ENCODE measurements at regions not wholly inside any gene's neighbourhood (a gene's known extent, or its start where the extent isn't known, plus 50 kb on each side); places are given as distances from the start of the nearest gene placed in this dataset.
"Not testable (repeated sequence)": the region's sequence is repeated elsewhere in the genome, so short reads cannot be mapped to it uniquely, and the experiment has no call there.

DNA sequence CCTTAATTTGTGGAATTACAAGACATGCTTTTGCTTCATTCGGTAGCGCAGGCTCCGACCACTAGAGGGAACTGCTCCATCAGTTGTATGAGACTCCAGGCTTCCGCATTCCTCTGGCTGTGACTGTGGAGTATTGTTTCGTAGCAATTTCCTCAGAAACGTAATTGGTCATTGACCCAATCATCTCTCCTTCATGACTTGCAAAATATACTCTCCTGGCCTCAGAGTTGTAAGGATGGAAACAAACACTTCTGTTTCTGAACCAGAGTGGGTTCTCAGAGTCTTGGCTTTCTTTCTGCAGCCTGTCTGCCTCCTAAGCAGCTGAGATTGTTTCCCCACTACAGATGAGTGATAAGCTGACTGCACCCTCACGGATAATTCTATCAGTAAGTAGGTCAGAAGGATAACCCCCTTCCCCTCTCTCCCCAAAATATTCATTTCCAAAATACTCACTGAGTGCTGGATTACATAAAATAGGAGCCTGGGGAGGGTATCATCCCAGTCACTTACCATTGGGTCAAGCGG, 146.8 kb upstream of the ZC3H12C start:
- ATAC-seq (peak; percentile 99), DNase-seq (ENCODE audit: low spot score) (peak; percentile 92)
- intact Hi-C loops (cut with DNase I): no loop called here

DNA sequence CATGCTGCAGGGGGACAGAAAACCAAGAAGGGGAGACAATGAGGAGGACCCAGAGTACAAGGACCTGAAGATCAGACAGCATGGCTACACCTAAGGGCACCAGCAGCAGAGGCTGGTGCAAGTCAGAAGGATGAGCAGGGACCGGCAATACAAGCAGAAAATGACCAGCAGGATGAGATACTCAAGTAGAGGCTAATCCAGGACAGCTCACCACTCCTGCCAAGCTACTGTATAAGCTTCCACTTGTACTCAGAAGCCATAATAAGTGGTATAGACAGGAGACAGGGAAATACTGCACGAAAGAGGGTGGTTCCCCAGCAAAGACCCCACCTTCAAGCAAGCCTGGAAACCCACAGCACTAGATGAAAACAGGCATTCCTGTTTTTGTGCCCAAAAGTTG, 138.7 kb upstream of the ZC3H12C start:
- DNase-seq (ENCODE audit: low spot score): no peak
- intact Hi-C loops (cut with DNase I): no loop called here
- ATAC-seq: no peak

DNA sequence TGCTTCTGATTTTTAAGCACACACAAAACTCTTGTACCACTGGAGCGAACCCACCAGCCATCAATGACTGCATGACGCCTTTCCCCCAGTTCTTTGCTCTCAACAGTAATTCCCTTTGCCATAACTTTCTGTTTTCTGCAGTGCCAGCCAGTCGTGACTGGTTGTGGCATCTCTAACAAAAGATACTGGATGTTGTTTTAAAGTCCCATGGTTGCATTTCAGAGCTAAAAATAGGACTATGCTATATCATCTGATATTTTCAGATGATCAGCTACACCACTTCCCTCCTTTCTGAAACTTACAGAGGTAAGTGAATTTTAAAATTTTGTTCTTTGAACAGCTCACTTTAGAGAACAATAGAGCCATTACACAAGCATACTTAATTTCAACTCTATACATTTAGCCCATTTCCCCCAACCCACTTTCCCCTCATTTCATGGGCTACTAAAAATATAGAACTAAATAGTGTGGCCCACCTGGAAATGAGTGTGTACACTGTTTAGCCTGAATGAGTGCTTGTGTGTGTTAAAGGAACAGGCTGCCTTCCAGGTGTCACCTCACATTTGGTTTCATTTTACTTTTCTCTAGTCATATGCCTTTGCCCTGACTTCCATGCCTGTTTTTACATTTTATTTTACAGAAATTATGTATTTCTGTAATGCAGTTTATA, 136.9 kb upstream of the ZC3H12C start:
- ATAC-seq: no peak
- DNase-seq (ENCODE audit: low spot score): no peak
- intact Hi-C loops (cut with DNase I): no loop called here

DNA sequence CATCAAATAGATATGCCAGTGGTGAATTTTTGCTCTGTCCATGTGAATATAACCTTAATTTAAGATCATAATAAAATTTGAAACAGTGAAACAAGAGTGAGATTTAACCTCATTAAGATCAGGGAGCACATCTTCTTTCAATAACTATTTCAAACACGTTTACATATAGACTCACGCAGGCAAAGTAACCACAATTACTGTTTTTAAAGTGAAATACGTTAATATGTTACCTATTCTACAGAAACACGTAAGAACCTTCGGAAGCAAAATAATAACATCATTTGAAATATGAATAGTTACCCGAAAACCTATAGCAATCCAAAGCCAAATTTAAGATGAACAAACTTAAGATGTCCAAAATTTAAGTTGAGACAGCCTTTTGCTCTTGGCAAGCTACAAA, 136.2 kb upstream of the ZC3H12C start:
- DNase-seq (ENCODE audit: low spot score) (no peak), ATAC-seq (no peak)
- intact Hi-C loops (cut with DNase I): no loop called here

DNA sequence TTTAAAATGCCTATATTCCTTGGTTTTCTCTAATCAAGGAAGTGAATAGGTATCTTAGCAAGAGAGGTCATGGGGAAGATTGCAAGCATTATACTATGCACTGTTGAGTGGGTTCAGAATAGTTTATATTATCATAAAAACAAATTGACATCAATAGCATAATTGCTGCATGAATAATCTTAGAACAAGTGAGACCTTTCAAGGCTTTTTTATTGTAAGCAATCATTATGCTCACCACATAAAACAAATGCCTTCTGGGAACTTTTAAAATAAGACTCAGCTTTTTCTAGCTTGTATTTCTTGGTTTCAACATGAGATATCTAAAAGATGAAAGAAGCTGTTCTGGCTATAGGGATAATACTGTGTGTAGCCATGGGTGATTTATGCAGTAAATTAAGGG, 135.6 kb upstream of the ZC3H12C start:
- ATAC-seq (no peak), DNase-seq (ENCODE audit: low spot score) (no peak)
- intact Hi-C loops (cut with DNase I): no loop called here

DNA sequence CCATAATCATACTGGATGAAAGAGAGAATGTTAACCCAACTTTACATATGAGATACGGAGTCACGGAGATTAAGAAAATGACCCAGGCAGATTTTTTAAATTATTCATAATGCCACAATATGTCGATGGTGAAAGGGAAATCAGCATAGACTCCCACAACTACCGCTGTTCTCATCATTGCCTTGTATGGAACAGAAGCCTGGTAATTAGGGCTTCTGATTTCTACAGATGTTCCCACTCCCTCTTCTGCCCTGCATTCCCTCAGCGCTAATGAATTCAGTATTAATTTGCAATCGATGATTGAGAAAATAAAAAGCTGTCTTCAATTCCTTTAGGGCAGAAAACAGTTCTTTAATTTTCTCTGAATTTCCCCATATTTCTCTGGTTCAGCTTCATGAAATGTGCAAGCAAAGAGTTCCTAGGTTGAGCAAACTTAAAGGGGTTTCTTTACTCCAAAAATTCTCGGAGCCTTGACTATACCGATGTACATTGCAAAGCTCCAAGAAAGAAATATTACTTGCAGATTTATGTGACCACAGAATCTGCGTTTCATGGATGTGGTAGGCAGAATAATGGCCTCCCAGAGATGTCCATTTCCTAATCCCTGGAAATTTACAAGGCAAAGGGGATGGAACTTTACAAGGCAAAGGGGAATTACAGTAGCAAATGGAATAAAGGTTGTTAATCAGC, 134.9 kb upstream of the ZC3H12C start:
- DNase-seq (ENCODE audit: low spot score) (no peak), ATAC-seq (no peak)
- intact Hi-C loops (cut with DNase I): no loop called here

DNA sequence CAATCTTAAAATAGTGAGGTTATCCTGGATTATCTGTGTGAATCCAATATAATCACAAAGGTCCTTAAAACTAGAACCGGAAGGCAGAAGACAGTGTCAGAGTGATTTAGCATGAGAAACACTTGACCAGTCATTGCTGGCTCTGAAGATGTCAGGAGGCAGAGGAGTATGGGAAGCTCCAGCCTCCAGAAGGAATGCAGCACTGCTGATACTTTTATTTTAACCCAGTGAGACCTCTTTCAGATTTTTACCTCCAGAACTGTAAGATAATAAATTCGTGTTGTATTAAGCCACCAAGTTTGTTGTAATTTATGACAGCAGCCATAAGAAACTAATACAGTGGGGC, 134.4 kb upstream of the ZC3H12C start:
- no peak for ATAC-seq
- no peak for DNase-seq (ENCODE audit: low spot score)
- intact Hi-C loops (cut with DNase I): no loop called here

DNA sequence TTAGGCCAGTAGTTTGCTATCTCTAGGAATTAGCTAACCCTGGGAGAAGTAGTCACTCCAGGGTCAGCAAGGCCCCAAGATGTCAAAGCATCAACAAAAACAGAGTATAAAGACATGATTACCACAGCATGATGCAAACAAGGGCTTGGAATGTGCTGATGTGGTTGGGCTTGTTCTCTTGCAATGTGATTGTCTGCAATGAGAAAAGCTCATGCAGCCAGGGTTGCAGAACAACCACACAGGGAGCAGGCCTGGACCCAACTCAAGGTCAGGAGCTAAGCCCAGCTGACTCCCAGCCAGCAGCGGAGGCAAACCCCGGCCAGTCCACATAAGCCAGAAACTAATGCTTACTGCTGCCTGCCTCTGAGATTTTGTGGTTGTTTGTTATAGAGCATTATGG, 132.4 kb upstream of the ZC3H12C start:
- ATAC-seq: peak; percentile 99
- peak; percentile 84 for DNase-seq (ENCODE audit: low spot score)
- intact Hi-C loops (cut with DNase I): no loop called here

DNA sequence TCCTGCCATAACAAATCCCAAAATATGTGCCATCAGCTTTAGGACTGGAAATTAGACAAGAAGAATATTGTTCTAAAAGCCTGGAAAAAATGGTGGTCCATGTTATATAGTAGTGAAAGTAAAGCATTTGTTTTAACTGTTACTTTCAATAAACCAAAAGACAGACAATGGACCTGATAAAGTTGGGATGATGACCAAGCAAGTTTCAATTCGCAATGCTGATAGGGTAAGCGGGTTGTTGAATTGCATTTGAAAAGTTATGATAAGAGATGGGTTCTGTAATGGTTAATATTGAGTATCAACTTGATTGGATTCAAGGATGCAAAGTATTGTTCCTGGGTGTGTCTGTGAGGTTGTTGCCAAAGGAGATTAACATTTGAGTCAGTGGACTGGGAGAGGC, 131.9 kb upstream of the ZC3H12C start:
- ATAC-seq (no peak), DNase-seq (ENCODE audit: low spot score) (no peak)
- intact Hi-C loops (cut with DNase I): no loop called here

DNA sequence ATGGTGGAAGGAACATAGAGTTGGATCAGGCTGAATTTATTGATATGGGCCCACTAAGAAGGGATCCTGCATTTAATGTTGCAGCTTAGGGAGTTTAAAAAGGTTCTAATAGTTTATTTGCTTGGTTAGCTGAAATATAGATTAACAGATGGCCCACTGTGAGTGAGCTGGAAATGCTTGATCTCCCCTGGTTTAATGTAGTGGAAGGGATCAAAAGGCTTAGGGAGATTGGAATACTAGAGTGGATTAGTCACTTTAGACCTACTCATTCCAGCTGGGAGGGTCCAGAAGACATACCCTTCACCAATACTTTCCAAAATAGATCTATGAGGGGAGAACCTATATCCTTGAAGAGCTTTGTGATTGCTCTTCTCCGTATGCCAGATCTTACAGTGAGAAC, 130.1 kb upstream of the ZC3H12C start:
- DNase-seq (ENCODE audit: low spot score) (no peak), ATAC-seq (no peak)
- intact Hi-C loops (cut with DNase I): no loop called here

DNA sequence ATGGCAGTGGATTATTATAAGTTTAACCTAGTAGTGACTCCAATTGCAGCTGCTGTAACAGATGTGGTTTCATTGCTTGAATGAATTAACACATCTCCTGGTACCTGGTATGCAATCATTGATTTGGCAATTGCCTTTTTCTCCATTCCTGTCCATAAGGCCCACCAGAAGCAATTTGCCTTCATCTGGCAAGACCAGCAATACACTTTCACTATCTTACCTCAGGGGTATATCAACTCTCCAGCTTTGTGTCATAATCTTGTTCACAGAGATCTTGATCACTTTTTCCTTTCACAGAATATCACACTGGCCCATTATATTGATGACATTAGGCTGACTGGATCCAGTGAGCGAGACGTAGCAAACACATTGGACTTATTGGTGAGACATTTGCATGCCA, 128.7 kb upstream of the ZC3H12C start:
- DNase-seq (ENCODE audit: low spot score) (no peak), ATAC-seq (no peak)
- intact Hi-C loops (cut with DNase I): no loop called here

DNA sequence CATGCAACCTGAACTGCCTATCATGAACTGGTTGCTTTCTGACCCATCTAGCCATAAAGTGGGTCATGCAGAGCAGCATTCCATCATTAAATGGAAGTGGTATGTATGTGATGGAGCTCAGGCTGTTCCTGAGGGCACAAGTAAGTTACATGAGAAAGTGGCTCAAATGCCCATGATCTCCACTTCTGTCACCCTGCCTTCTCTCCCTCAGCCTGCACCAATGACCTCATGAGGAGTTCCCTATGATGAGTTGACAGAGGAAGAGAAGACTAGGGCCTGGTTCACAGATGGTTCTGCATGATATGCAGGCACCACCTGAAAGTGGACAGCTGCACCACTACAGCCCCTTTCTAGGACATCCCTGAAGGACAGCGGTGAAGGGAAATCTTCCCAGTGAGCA, 127.7 kb upstream of the ZC3H12C start:
- ATAC-seq; intact Hi-C loops (cut with DNase I); DNase-seq (ENCODE audit: low spot score): not testable (repeated sequence)

DNA sequence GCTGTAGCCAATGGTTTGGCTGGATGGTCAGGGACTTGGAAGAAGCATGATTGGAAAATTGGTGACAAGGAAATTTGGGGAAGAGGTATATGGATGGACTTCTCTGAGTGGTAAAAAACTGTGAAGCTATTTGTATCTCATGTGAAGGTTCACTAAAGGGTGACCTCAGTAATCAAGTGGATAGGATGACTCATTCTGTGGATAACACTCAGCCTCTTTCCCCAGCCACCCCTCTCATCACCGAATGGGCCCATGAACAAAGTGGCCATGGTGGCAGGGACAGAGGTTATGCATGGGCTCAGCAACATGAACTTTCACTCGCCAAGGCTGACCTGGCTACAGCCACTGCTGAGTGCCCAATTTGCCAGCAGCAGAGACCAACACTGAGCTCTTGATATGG, 127.3 kb upstream of the ZC3H12C start:
- DNase-seq (ENCODE audit: low spot score); ATAC-seq; intact Hi-C loops (cut with DNase I): not testable (repeated sequence)

DNA sequence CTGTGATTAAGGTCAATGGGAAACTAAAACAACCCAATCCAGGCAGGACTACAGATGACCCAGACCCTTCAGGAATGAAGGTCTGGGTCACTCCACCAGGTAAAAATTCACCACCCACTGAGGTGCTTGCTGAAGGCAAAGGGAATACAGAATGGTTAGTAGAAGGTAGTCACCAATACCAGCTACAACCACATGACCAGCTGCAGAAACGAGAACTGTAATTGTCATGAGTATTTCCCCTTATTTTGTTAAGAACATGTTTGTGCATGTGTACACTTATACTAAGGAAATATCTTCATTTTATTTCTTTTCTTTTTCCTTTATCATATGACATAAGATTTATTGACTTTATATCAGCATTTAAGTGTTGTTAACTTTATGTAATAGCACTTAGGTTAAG, 126.1 kb upstream of the ZC3H12C start:
- ATAC-seq; DNase-seq (ENCODE audit: low spot score); intact Hi-C loops (cut with DNase I): not testable (repeated sequence)

DNA sequence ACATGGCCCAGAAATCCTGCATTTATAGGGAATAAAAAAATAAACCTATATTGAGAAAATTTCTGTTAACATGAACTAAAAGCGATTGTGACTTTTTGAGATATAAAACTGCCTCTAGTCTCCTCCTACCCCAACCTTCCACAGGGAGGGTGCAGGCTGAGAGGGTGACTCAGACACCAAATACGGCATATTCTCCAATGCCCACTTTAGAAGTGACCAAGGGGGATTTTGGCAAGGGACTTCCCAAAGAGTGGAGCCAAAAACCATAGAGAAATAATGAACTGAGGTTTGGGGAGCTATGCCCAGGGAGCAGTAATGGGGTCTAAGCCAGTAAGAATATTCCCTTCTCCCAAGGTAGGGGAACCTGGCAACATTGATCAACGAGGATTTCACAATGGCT, 124.9 kb upstream of the ZC3H12C start:
- DNase-seq (ENCODE audit: low spot score) (no peak), ATAC-seq (no peak)
- intact Hi-C loops (cut with DNase I): no loop called here

DNA sequence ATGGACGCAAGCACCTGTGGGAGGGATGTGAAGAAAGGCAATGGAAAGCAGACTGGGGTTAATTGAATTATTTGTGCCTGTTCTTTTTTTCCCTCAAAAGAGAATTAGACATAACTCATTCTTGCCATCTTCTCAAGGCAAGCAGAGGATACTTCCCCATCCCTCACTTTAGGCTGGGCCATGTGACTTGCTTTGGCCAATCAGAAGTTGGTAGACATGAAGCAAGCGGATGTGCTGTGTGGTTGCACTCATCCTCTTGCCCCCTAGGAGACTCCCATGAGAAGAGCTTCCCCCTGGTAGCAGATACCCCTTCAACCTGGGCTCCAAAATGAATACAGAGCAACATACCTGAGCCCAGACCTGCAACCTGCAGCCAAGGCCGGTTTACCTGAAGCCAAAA, 124.4 kb upstream of the ZC3H12C start:
- no peak for DNase-seq (ENCODE audit: low spot score)

DNA sequence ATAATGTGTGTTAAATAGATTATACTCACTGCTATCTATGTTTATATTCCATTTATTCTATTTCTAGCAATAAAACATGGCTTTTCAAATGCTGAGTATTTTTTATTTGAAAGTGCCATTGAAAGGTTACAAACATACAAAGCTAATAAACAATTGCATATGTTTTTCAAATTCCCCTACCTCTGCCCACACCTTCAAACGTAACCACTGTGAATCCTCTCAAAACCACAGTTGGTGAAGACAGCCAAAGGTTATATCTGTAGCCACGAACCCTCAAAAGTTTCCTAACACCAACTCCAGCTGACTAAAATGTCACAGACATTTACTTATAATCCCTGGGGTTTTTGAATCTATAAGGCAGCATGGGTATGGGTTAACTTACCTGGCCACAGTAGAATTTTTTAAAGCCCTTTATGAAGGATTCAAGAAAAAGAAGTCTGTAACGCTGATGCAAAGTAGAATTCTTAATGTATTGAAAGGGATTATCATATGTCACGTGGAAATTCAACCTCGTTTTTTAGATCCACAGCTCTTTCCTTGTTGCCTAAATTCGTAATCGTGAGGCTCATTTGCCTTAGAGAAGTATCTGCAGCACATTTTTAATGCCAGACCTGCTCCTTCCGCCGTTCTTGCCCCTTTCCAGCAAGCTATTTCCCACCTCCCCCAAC, 122.5 kb upstream of the ZC3H12C start:
- ATAC-seq: no peak
- DNase-seq (ENCODE audit: low spot score): no peak
- intact Hi-C loops (cut with DNase I): no loop called here

More for the DNA sequence above, 124.4 kb upstream of the ZC3H12C start:
- intact Hi-C loops (cut with DNase I): no loop called here
- no peak for ATAC-seq

DNA sequence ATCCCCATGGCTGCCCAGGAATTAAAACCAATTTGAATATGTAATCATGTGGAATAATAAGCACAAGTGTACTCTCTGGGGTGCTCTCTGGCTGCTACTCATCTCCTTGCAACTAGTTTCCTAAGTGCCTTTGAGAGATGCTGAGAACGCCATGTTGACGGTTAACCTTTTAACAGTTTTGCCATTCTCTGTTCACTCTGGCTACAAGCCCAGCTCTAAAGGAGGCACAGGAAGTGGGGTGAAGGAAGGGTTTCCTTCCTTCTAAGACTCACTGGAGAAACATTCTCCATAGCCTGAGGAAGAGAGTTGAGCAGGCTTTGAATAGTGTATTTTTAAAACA, 122.0 kb upstream of the ZC3H12C start:
- intact Hi-C loops (cut with DNase I): no loop called here
- DNase-seq (ENCODE audit: low spot score) (no peak), ATAC-seq (no peak)

DNA sequence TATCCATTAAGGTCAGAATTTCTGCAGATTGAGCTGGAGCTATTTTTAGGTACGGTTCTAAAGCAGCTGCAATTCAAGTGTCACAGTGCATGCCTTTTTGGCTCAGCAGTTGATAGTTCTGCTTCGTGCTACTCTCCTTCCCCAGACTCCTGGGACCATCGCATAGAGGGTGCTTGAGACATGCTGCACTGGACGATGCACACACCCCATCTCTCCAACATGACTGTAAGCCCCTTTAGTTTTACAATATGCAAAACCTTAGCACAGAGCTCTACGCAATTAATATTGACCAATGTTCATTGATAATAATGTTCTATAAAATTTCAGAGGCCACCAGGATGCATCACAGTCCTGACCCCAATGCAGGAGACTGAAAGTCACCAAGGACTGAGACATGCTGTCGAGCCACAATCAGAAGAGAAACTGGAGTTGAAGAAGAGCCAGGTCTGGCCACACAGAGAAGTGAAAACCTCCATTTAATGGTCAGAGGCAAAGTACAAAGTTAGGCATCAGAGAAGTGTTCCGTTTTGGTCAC, 120.9 kb upstream of the ZC3H12C start:
- ATAC-seq (peak; percentile 67), DNase-seq (ENCODE audit: low spot score) (no peak)
- intact Hi-C loops (cut with DNase I): no loop called here

DNA sequence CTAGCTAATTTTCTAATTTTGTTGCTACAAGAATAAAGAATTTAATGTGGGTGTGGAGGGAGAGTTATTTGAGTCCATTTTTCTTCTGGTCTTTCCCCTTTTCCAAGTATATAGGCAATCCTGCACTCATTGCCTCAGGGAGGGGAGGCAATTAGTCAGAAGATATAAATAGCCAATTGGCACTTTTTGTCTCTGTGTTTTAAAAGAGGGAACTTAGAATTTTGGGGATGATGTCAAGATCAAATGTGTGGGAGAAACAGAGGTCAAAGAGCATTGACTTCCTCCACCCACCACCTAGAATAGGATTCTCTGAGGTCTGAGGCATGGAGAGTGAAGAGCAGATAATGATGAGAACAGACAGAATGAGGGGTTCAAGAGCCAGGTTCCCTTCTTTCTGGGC, 120.3 kb upstream of the ZC3H12C start:
- DNase-seq (ENCODE audit: low spot score) (no peak), ATAC-seq (no peak)
- intact Hi-C loops (cut with DNase I): no loop called here
